Posterior cingulate gyrus (tissue), 11 donors: ENCODE measurements at regions not wholly inside any gene's neighbourhood (a gene's known extent, or its start where the extent isn't known, plus 50 kb on each side); places are given as distances from the start of the nearest gene placed in this dataset.
A peak's percentile ranks its signal among the peaks of the same experiment; 100 is the strongest.

Experiments used
- DNase-seq, 10 donors: peaks; one replicate each; pipeline versions ENCODE4 v3.0.0 to v3.0.0-alpha.2; 2020 to 2021; ENCODE audit warnings: mixed read lengths in 3 of 10
- intact Hi-C: fragments of 100-400 bp; cut with DNase I; formaldehyde crosslinking; loops from one replicate; pipeline ENCODE4 v1.15.1; 2023

- intact Hi-C loops, result no loop called here
- DNase-seq, result no peak
Observed at GRCh38 chr12:103177639-103178255, 220.3 kb downstream of the ASCL1 start.

GRCh38 chr12:103178366-103179080 lies 221.0 kb downstream of the ASCL1 start:
- intact Hi-C loops, result no loop called here
- peak in 2 of 10 donors; percentile 11 to 71 for DNase-seq

- no peak for DNase-seq
- intact Hi-C loops, result no loop called here
Observed at GRCh38 chr12:103181366-103182152, 224.1 kb downstream of the ASCL1 start.

GRCh38 chr12:103182299-103182698 lies 224.8 kb downstream of the ASCL1 start:
- DNase-seq, result no peak
- intact Hi-C loops, result no loop called here

- no peak for DNase-seq
- intact Hi-C loops, result no loop called here
Observed at GRCh38 chr12:103196467-103196866, 239.0 kb downstream of the ASCL1 start.

- intact Hi-C loops, result no loop called here
- no peak for DNase-seq
Observed at GRCh38 chr12:103197725-103198388, 240.4 kb downstream of the ASCL1 start.

- intact Hi-C loops, result no loop called here
- no peak for DNase-seq
Observed at GRCh38 chr12:103198499-103198898, 241.0 kb downstream of the ASCL1 start.

GRCh38 chr12:103205906-103206305 lies 248.4 kb downstream of the ASCL1 start:
- intact Hi-C loops, result no loop called here
- DNase-seq, result no peak

- no peak for DNase-seq
- intact Hi-C loops, result no loop called here
Observed at GRCh38 chr12:103207936-103208335, 250.5 kb downstream of the ASCL1 start.

GRCh38 chr12:103241184-103241583 lies 254.6 kb downstream of the C12orf42 start:
- no peak for DNase-seq
- intact Hi-C loops, result no loop called here

- no peak for DNase-seq
- intact Hi-C loops, result no loop called here
Observed at GRCh38 chr12:103244596-103244995, 251.2 kb downstream of the C12orf42 start.

GRCh38 chr12:103247531-103247930 lies 248.2 kb downstream of the C12orf42 start:
- intact Hi-C loops, result no loop called here
- DNase-seq, result no peak

- no peak for DNase-seq
- intact Hi-C loops, result no loop called here
Observed at GRCh38 chr12:103249607-103250006, 246.2 kb downstream of the C12orf42 start.

GRCh38 chr12:103250487-103250886 lies 245.3 kb downstream of the C12orf42 start:
- no peak for DNase-seq
- intact Hi-C loops, result no loop called here
